ENCODE measurements at regions not wholly inside any gene's neighbourhood (a gene's known extent, or its start where the extent isn't known, plus 50 kb on each side); places are given as distances from the start of the nearest gene placed in this dataset.

GRCh38 chr1:221093903-221094791 is 214.9 kb downstream of the HLX start:
- TF ChIP-seq CTCF (IDR thresholded peaks at IDR 0.05) (no peak), ZFX (IDR thresholded peaks at IDR 0.05; ENCODE audit: borderline replicate concordance) (no peak)
